ENCODE measurements at regions not wholly inside any gene's neighbourhood (a gene's known extent, or its start where the extent isn't known, plus 50 kb on each side); places are given as distances from the start of the nearest gene placed in this dataset.
"Not testable (repeated sequence)": the region's sequence is repeated elsewhere in the genome, so short reads cannot be mapped to it uniquely, and the experiment has no call there.

GRCh38 chr4:16450724-16451123, 224.5 kb upstream of the TAPT1 start:
- DNase-seq (ENCODE audit: low read depth in 3 of 3, low spot score in 2 of 3), result no peak

GRCh38 chr4:16450031-16450430, 223.8 kb upstream of the TAPT1 start:
- no peak for DNase-seq (ENCODE audit: low read depth in 3 of 3, low spot score in 2 of 3)

GRCh38 chr4:16449406-16449805, 223.1 kb upstream of the TAPT1 start:
- peak; percentile 59 to 75 (median 65) for DNase-seq (ENCODE audit: low read depth in 3 of 3, low spot score in 2 of 3)

GRCh38 chr4:16448241-16448840, 222.1 kb upstream of the TAPT1 start:
- no peak for DNase-seq (ENCODE audit: low read depth in 3 of 3, low spot score in 2 of 3)

GRCh38 chr4:16443504-16444088, 217.3 kb upstream of the TAPT1 start:
- no peak for DNase-seq (ENCODE audit: low read depth in 3 of 3, low spot score in 2 of 3)

GRCh38 chr4:16442296-16442695, 216.0 kb upstream of the TAPT1 start:
- DNase-seq (ENCODE audit: low read depth in 3 of 3, low spot score in 2 of 3), result no peak

GRCh38 chr4:16439768-16440167, 213.5 kb upstream of the TAPT1 start:
- no peak for DNase-seq (ENCODE audit: low read depth in 3 of 3, low spot score in 2 of 3)

- DNase-seq (ENCODE audit: low read depth in 3 of 3, low spot score in 2 of 3), result no peak
Observed at GRCh38 chr4:16438986-16439385, 212.7 kb upstream of the TAPT1 start.

GRCh38 chr4:16437836-16438235, 211.6 kb upstream of the TAPT1 start:
- DNase-seq (ENCODE audit: low read depth in 3 of 3, low spot score in 2 of 3), result no peak

GRCh38 chr4:16431866-16432265, 205.6 kb upstream of the TAPT1 start:
- no peak for DNase-seq (ENCODE audit: low read depth in 3 of 3, low spot score in 2 of 3)

GRCh38 chr4:16418814-16419213, 192.5 kb upstream of the TAPT1 start:
- DNase-seq (ENCODE audit: low read depth in 3 of 3, low spot score in 2 of 3), result no peak

GRCh38 chr4:16417198-16417597, 190.9 kb upstream of the TAPT1 start:
- no peak for DNase-seq (ENCODE audit: low read depth in 3 of 3, low spot score in 2 of 3)

GRCh38 chr4:16416601-16417000, 190.3 kb upstream of the TAPT1 start:
- no peak for DNase-seq (ENCODE audit: low read depth in 3 of 3, low spot score in 2 of 3)

GRCh38 chr4:16415751-16416150, 189.5 kb upstream of the TAPT1 start:
- no peak for DNase-seq (ENCODE audit: low read depth in 3 of 3, low spot score in 2 of 3)

GRCh38 chr4:16413814-16414555, 187.7 kb upstream of the TAPT1 start:
- no peak for DNase-seq (ENCODE audit: low read depth in 3 of 3, low spot score in 2 of 3)

- DNase-seq (ENCODE audit: low read depth in 3 of 3, low spot score in 2 of 3), result peak in 1 of 3 donors; percentile 23
Observed at GRCh38 chr4:16411501-16412085, 185.3 kb upstream of the TAPT1 start.

GRCh38 chr4:16393216-16393615, 166.9 kb upstream of the TAPT1 start:
- not testable (repeated sequence) for DNase-seq (ENCODE audit: low read depth in 3 of 3, low spot score in 2 of 3)

GRCh38 chr4:16391196-16391595, 164.9 kb upstream of the TAPT1 start:
- DNase-seq (ENCODE audit: low read depth in 3 of 3, low spot score in 2 of 3), result no peak

- no peak for DNase-seq (ENCODE audit: low read depth in 3 of 3, low spot score in 2 of 3)
Observed at GRCh38 chr4:16387448-16387847, 161.2 kb upstream of the TAPT1 start.

- no peak for DNase-seq (ENCODE audit: low read depth in 3 of 3, low spot score in 2 of 3)
Observed at GRCh38 chr4:16386711-16387320, 160.5 kb upstream of the TAPT1 start.

GRCh38 chr4:16384576-16384975, 158.3 kb upstream of the TAPT1 start:
- DNase-seq (ENCODE audit: low read depth in 3 of 3, low spot score in 2 of 3), result no peak
